H1 (cell line): ENCODE measurements at regions not wholly inside any gene's neighbourhood (a gene's known extent, or its start where the extent isn't known, plus 50 kb on each side); places are given as distances from the start of the nearest gene placed in this dataset.

Experiments used
- CTCF ChIA-PET: fragments of 300-600 bp; sonication (Branson Sonifier 250); formaldehyde crosslinking; loops from one replicate; lab custom pipeline; 2021; ENCODE audit not compliant: partially characterized antibody; lab: Charles Lee
- POLR2A ChIA-PET: fragments of 300-600 bp; sonication (Branson Sonifier 250); formaldehyde crosslinking; loops from one replicate; lab custom pipeline; 2021; ENCODE audit warnings: inconsistent platforms; ENCODE audit not compliant: partially characterized antibody; lab: Charles Lee
- DNase-seq, 2 experiments: peaks; one replicate each; pipeline versions ENCODE4 v3.0.0 to v3.0.0-alpha.2; 2010 to 2022; ENCODE audit warnings: low spot score in 2 of 2, low read depth in 1 of 2, mixed read lengths in 1 of 2
- FAIRE-seq: peaks from 2 replicates; lab custom pipeline; 2011; peaks lifted over from hg19 to GRCh38; lab: Jason Lieb, UNC
- H2AFZ ChIP-seq: 2 replicates; pipeline ENCODE4 v1.8.1; 2012; ENCODE audit warnings: low read length, inconsistent platforms
- H2AK5ac ChIP-seq: 2 replicates; pipeline ENCODE4 v1.6.1; 2013; ENCODE audit warnings: low read depth, low read length
- H2BK120ac ChIP-seq: replicated peaks from 2 replicates; pipeline ENCODE3; 2013; ENCODE audit warnings: low read depth, low read length, inconsistent platforms
- H2BK12ac ChIP-seq: 2 replicates; pipeline ENCODE4 v1.6.1; 2013; ENCODE audit warnings: low read depth, low read length
- H2BK15ac ChIP-seq: 2 replicates; pipeline ENCODE4 v1.6.1; 2013; ENCODE audit warnings: low read length
- H2BK20ac ChIP-seq: 2 replicates; pipeline ENCODE4 v1.6.1; 2013; ENCODE audit warnings: low read length
- H2BK5ac ChIP-seq: 2 replicates; pipeline ENCODE4 v1.6.1; 2013; ENCODE audit warnings: low read depth, low read length
- H3K14ac ChIP-seq: 2 replicates; pipeline ENCODE4 v1.6.1; 2013; ENCODE audit warnings: inconsistent platforms; ENCODE audit not compliant: insufficient read length
- H3K18ac ChIP-seq: 2 replicates; pipeline ENCODE4 v1.6.1; 2013; ENCODE audit warnings: low read length; ENCODE audit errors: extremely low read depth
- H3K23ac ChIP-seq: 2 replicates; pipeline ENCODE4 v1.6.1; 2013; ENCODE audit warnings: inconsistent platforms; ENCODE audit not compliant: insufficient read length
- H3K23me2 ChIP-seq: 2 replicates; pipeline ENCODE4 v1.6.1; 2013; ENCODE audit warnings: low read depth, low read length
- H3K27ac ChIP-seq: 2 replicates; pipeline ENCODE4 v1.6.1; 2011; ENCODE audit warnings: low read depth, low read length, inconsistent platforms
- H3K27me3 ChIP-seq, 4 experiments: replicated peaks in 1 of 4; 1 replicate in 1 of 4; 2 replicates in 3 of 4; pipeline versions ENCODE4 v1.6.1 to v1.8.1; 2011 to 2013; ENCODE audit warnings: low read length in 3 of 4, mild to moderate bottlenecking in 3 of 4, inconsistent platforms in 2 of 4, mixed read lengths in 2 of 4, moderate library complexity in 1 of 4; ENCODE audit not compliant: control insufficient read depth in 3 of 4, insufficient read depth in 3 of 4; ENCODE audit errors: extremely low read depth in 1 of 4
- H3K36me3 ChIP-seq, 4 experiments: 2 replicates each; pipeline versions ENCODE4 v1.6.1 to v1.8.1; 2011 to 2013; ENCODE audit warnings: mild to moderate bottlenecking in 4 of 4, low read length in 3 of 4, moderate library complexity in 2 of 4, control low read depth in 1 of 4, inconsistent platforms in 1 of 4; ENCODE audit not compliant: insufficient read depth in 4 of 4, control insufficient read depth in 2 of 4
- H3K4ac ChIP-seq: replicated peaks from 2 replicates; pipeline ENCODE3; 2013; ENCODE audit warnings: low read length, low read depth, mixed read lengths, inconsistent platforms; ENCODE audit not compliant: insufficient read length
- H3K4me1 ChIP-seq, 4 experiments: replicated peaks in 1 of 4; 1 replicate in 1 of 4; 2 replicates in 3 of 4; pipeline versions ENCODE4 v1.6.1 to v1.8.1; 2011 to 2013; ENCODE audit warnings: low read length in 3 of 4, inconsistent platforms in 2 of 4, mixed read lengths in 1 of 4; ENCODE audit not compliant: insufficient read depth in 4 of 4, control insufficient read depth in 3 of 4
- H3K4me2 ChIP-seq, 2 experiments: 2 replicates each; pipeline versions ENCODE4 v1.6.1 to v1.8.1; 2011 to 2013; ENCODE audit warnings: low read depth in 2 of 2, low read length in 2 of 2, control low read depth in 1 of 2, inconsistent platforms in 1 of 2, mild to moderate bottlenecking in 1 of 2; ENCODE audit not compliant: insufficient read depth in 1 of 2
- H3K4me3 ChIP-seq, 4 experiments: fragments of 200-600, 300-600 bp in 1 of 4; sonication (generic), shearing (Covaris generic), sonication (Bioruptor Twin) in 1 of 4; 2 replicates each; pipeline versions ENCODE4 v1.5.1 to v1.8.1; 2011 to 2016; ENCODE audit warnings: low read length in 4 of 4, low read depth in 3 of 4, control low read depth in 2 of 4, inconsistent platforms in 2 of 4, mild to moderate bottlenecking in 2 of 4, mixed read lengths in 1 of 4, moderate library complexity in 1 of 4; ENCODE audit not compliant: insufficient read depth in 2 of 4; ENCODE audit errors: extremely low read depth in 1 of 4
- H3K56ac ChIP-seq: replicated peaks from 2 replicates; pipeline ENCODE3; 2013; ENCODE audit warnings: low read depth, mild to moderate bottlenecking, mixed read lengths, low read length, inconsistent platforms; ENCODE audit not compliant: insufficient read length
- H3K79me1 ChIP-seq: 2 replicates; pipeline ENCODE4 v1.6.1; 2013; ENCODE audit warnings: low read depth, low read length, control low read depth
- H3K79me2 ChIP-seq, 2 experiments: 2 replicates each; pipeline versions ENCODE4 v1.6.1 to v1.8.1; 2012 to 2013; ENCODE audit warnings: low read length in 2 of 2, mild to moderate bottlenecking in 2 of 2, inconsistent platforms in 1 of 2; ENCODE audit not compliant: insufficient read depth in 2 of 2, control insufficient read depth in 1 of 2
- H3K9ac ChIP-seq, 4 experiments: replicated peaks in 1 of 4; 1 replicate in 1 of 4; 2 replicates in 3 of 4; pipeline versions ENCODE4 v1.6.1 to v1.8.1; 2011 to 2013; ENCODE audit warnings: low read depth in 3 of 4, low read length in 3 of 4, control low read depth in 2 of 4, mild to moderate bottlenecking in 2 of 4, moderate library complexity in 2 of 4, inconsistent platforms in 1 of 4; ENCODE audit errors: extremely low read depth in 1 of 4
- H3K9me3 ChIP-seq, 2 experiments: 2 replicates each; pipeline versions ENCODE4 v1.6.1 to v1.8.1; 2012 to 2013; ENCODE audit warnings: mild to moderate bottlenecking in 2 of 2, moderate library complexity in 2 of 2, control low read depth in 1 of 2, inconsistent platforms in 1 of 2, low read depth in 1 of 2, low read length in 1 of 2, mixed read lengths in 1 of 2; ENCODE audit not compliant: insufficient read depth in 2 of 2
- H4K20me1 ChIP-seq, 2 experiments: replicated peaks in 1 of 2; 2 replicates each; pipeline versions ENCODE3 to v1.8.1; 2011 to 2013; ENCODE audit warnings: inconsistent platforms in 2 of 2, low read length in 2 of 2, mild to moderate bottlenecking in 1 of 2; ENCODE audit not compliant: insufficient read depth in 2 of 2, control insufficient read depth in 1 of 2
- H4K5ac ChIP-seq: 2 replicates; pipeline ENCODE4 v1.6.1; 2013; ENCODE audit warnings: low read length, low read depth, mixed read lengths, inconsistent platforms; ENCODE audit not compliant: insufficient read length
- H4K8ac ChIP-seq: 2 replicates; pipeline ENCODE4 v1.8.0; 2013; ENCODE audit warnings: mild to moderate bottlenecking, moderate library complexity, low read length, inconsistent platforms; ENCODE audit not compliant: insufficient read depth; ENCODE audit errors: extremely low read depth
- H4K91ac ChIP-seq: replicated peaks from 2 replicates; pipeline ENCODE3; 2013; ENCODE audit warnings: low read length, mixed read lengths, inconsistent platforms; ENCODE audit not compliant: insufficient read length
- ATF3 ChIP-seq: IDR thresholded peaks from 2 replicates; pipeline ENCODE4 v1.6.1; 2011; ENCODE audit warnings: low read depth, mild to moderate bottlenecking, low read length; ENCODE audit not compliant: insufficient read depth
- CBX5 ChIP-seq: fragments of 300-800, 300-1000 bp; sonication (generic); IDR thresholded peaks from 2 replicates; pipeline ENCODE4 v1.7.1; 2016; ENCODE audit warnings: antibody characterized with exemption, low read length, low read depth
- CHD1 ChIP-seq: IDR thresholded peaks from 2 replicates; pipeline ENCODE4 v1.6.1; 2012; ENCODE audit warnings: low read depth, low read length, improper control_type of control experiment
- CTBP2 ChIP-seq: IDR thresholded peaks from 2 replicates; pipeline ENCODE4 v1.7.0; 2011; ENCODE audit warnings: borderline replicate concordance, mild to moderate bottlenecking, moderate library complexity, mixed read lengths, low read length; ENCODE audit not compliant: insufficient read depth, insufficient read length
- CTCF ChIP-seq, 3 experiments: IDR thresholded peaks; 1 replicate in 2 of 3; 2 replicates in 1 of 3; pipeline versions ENCODE4 v1.5.1 to v1.6.1; 2011; ENCODE audit warnings: low read length in 3 of 3, mild to moderate bottlenecking in 3 of 3, inconsistent platforms in 2 of 3, low read depth in 1 of 3, moderate library complexity in 1 of 3; ENCODE audit not compliant: insufficient read depth in 1 of 3; ENCODE audit errors: control extremely low read depth in 1 of 3
- EGR1 ChIP-seq: IDR thresholded peaks from 2 replicates; pipeline ENCODE4 v1.6.1; 2011; ENCODE audit warnings: low read depth, low read length, borderline replicate concordance
- JUN ChIP-seq: IDR thresholded peaks from 2 replicates; pipeline ENCODE4 v1.6.1; 2011; ENCODE audit warnings: low read depth, mild to moderate bottlenecking, improper control_type of control experiment, low read length
- RNF2 ChIP-seq: fragments of 200-900, 300-1000 bp; sonication (generic); IDR thresholded peaks from 2 replicates; pipeline ENCODE4 v1.7.1; 2016; ENCODE audit warnings: borderline replicate concordance, low read depth, mild to moderate bottlenecking, antibody characterized with exemption, low read length; ENCODE audit not compliant: poor library complexity, severe bottlenecking; ENCODE audit errors: missing control alignments
- TAF1 ChIP-seq: IDR thresholded peaks from 2 replicates; pipeline ENCODE4 v1.6.1; 2011; ENCODE audit warnings: mild to moderate bottlenecking, low read depth, low read length
- TCF12 ChIP-seq: IDR thresholded peaks from 2 replicates; pipeline ENCODE4 v1.6.1; 2011; ENCODE audit warnings: low read depth, mild to moderate bottlenecking, low read length
- WGBS, 2 experiments: shearing (Covaris generic) in 1 of 2; methylation state at CpG; one replicate each; pipeline versions ENCODE4 v1.1.6 to v1.1.7; 2013 to 2015; ENCODE audit warnings: low lambda C conversion rate in 2 of 2, mixed read lengths in 2 of 2, inconsistent platforms in 1 of 2, low coverage in 1 of 2, missing lambda C conversion rate in 1 of 2; ENCODE audit not compliant: insufficient replicate concordance in 2 of 2, insufficient coverage in 1 of 2, insufficient read length in 1 of 2; ENCODE audit errors: extremely low coverage in 1 of 2, missing lambda C conversion rate in 1 of 2; 5-methylcytosine and 5-hydroxymethylcytosine counted together

- H3K27me3 ChIP-seq = no peaks in the 10 kb centered on the region
- POLR2A ChIA-PET = no interaction called here
- no peak overlapping the region for H3K27ac ChIP-seq
- H2AK5ac ChIP-seq = no peak overlapping the region
- WGBS, 2 experiments = 84% methylated on average over 1 of the region's 1 CpG; no CpG with 5 or more reads in 1 of the 2 experiments
- DNase-seq (no peak), FAIRE-seq (no peak)
- H4K20me1 ChIP-seq = no peaks in the 10 kb centered on the region
- no peaks in the 10 kb centered on the region for H3K4me1 ChIP-seq
- H2BK15ac ChIP-seq = no peak overlapping the region
- no peak overlapping the region for H4K91ac ChIP-seq
- no peak overlapping the region for H3K4ac ChIP-seq
- no peak overlapping the region for H2BK120ac ChIP-seq
- H3K79me1 ChIP-seq = no peaks in the 10 kb centered on the region
- H3K9me3 ChIP-seq = no peaks in the 10 kb centered on the region
- H3K23me2 ChIP-seq = no peaks in the 10 kb centered on the region
- no peaks in the 10 kb centered on the region for H3K36me3 ChIP-seq
- no peak overlapping the region for H2BK5ac ChIP-seq
- no peak overlapping the region for H3K4me2 ChIP-seq
- no peak overlapping the region for H4K5ac ChIP-seq
- CTCF ChIA-PET = no interaction called here
- no peak overlapping the region for H3K4me3 ChIP-seq
- no peak overlapping the region for H2BK20ac ChIP-seq
- no peak overlapping the region for H3K56ac ChIP-seq
- H3K9ac ChIP-seq = no peak overlapping the region
- no peaks in the 10 kb centered on the region for H3K79me2 ChIP-seq
- H3K14ac ChIP-seq = no peak overlapping the region
- TF ChIP-seq EGR1 = no peak
- no peak for TF ChIP-seq CTBP2
- TF ChIP-seq ATF3 = no peak
- no peak for TF ChIP-seq JUN
- TF ChIP-seq CBX5 = no peak
- no peak for TF ChIP-seq CHD1
- no peak for TF ChIP-seq TAF1
- no peak for TF ChIP-seq TCF12
- no peak for TF ChIP-seq CTCF (IDR thresholded peaks at IDR 0.05; ENCODE audit: control extremely low read depth in 1 of 3, insufficient read depth in 1 of 3, low read depth in 1 of 3, low read length in 3 of 3)
- TF ChIP-seq RNF2 = no peak
- H3K23ac ChIP-seq = no peak overlapping the region
- no peak overlapping the region for H2AFZ ChIP-seq
- H3K18ac ChIP-seq = no peak overlapping the region
- no peak overlapping the region for H4K8ac ChIP-seq
- no peak overlapping the region for H2BK12ac ChIP-seq
Measured at GRCh38 chr3:168984872-168985271, 678.6 kb downstream of the MECOM start.
